IMR-90 (cell line): ENCODE measurements at regions not wholly inside any gene's neighbourhood (a gene's known extent, or its start where the extent isn't known, plus 50 kb on each side); places are given as distances from the start of the nearest gene placed in this dataset.
A peak's percentile ranks its signal among the peaks of the same experiment; 100 is the strongest.

Experiments used
- ATAC-seq: fragments of 200-7000 bp; cut with Tn5 transposase; 2 replicates; pipeline ENCODE4 v1.9.1; 2020; ENCODE audit warnings: low read depth, mild to moderate bottlenecking, moderate library complexity
- BruUV-seq: library from RNA; stranded (reverse); fragments of 400-500 nt; replicated peaks from 2 replicates; lab custom pipeline; 2021; lab: Mats Ljungman, UMichigan
- CTCF ChIA-PET: fragments of 300-600 bp; formaldehyde crosslinking; extraction: SDS; loops from one replicate; lab custom pipeline; 2021; ENCODE audit warnings: antibody characterized with exemption; lab: Yijun Ruan, JAX
- POLR2A ChIA-PET: fragments of 300-600 bp; sonication (Branson Sonifier 250); formaldehyde crosslinking; loops from one replicate; lab custom pipeline; 2022; ENCODE audit warnings: antibody characterized with exemption; ENCODE audit not compliant: unreplicated experiment; lab: Charles Lee
- DNase-seq: peaks from one replicate; pipeline ENCODE4 v3.0.0; 2013
- H2AFZ ChIP-seq: replicated peaks from 2 replicates; pipeline ENCODE3; 2013; ENCODE audit warnings: low read length, mild to moderate bottlenecking; ENCODE audit not compliant: poor library complexity
- H2AK5ac ChIP-seq: 2 replicates; pipeline ENCODE4 v1.6.1; 2013; ENCODE audit warnings: low read depth, low read length, inconsistent platforms
- H2AK9ac ChIP-seq: replicated peaks from 2 replicates; pipeline ENCODE3; 2013; ENCODE audit warnings: mild to moderate bottlenecking, low read depth, low read length, moderate library complexity; ENCODE audit not compliant: poor library complexity
- H2BK120ac ChIP-seq: 2 replicates; pipeline ENCODE4 v1.6.1; 2013; ENCODE audit warnings: low read depth, low read length, inconsistent platforms
- H2BK15ac ChIP-seq: 3 replicates; pipeline ENCODE4 v1.6.1; 2013; ENCODE audit warnings: low read depth, low read length, inconsistent platforms
- H2BK20ac ChIP-seq: 2 replicates; pipeline ENCODE4 v1.6.1; 2013; ENCODE audit warnings: low read depth, mild to moderate bottlenecking, inconsistent platforms, low read length, moderate library complexity
- H2BK5ac ChIP-seq: 2 replicates; pipeline ENCODE4 v1.6.1; 2013; ENCODE audit warnings: mild to moderate bottlenecking, low read depth, low read length, inconsistent platforms; ENCODE audit not compliant: poor library complexity, severe bottlenecking
- H3K14ac ChIP-seq: replicated peaks from 2 replicates; pipeline ENCODE4 v1.6.1; 2013; ENCODE audit warnings: low read depth, low read length, inconsistent platforms
- H3K18ac ChIP-seq: 2 replicates; pipeline ENCODE4 v1.6.1; 2013; ENCODE audit warnings: low read depth, low read length, control low read depth
- H3K23ac ChIP-seq: 2 replicates; pipeline ENCODE4 v1.6.1; 2013; ENCODE audit warnings: low read depth, low read length, inconsistent platforms
- H3K27ac ChIP-seq: 2 replicates; pipeline ENCODE4 v1.5.1; 2013; ENCODE audit warnings: mild to moderate bottlenecking, control low read depth, low read length; ENCODE audit not compliant: insufficient read depth
- H3K27me3 ChIP-seq: 2 replicates; pipeline ENCODE4 v1.6.1; 2013; ENCODE audit warnings: low read length; ENCODE audit not compliant: control insufficient read depth, insufficient read depth
- H3K36me3 ChIP-seq: 2 replicates; pipeline ENCODE4 v1.6.1; 2013; ENCODE audit warnings: low read length, mixed read lengths; ENCODE audit not compliant: control insufficient read depth, insufficient read depth
- H3K4ac ChIP-seq: 2 replicates; pipeline ENCODE4 v1.6.1; 2013; ENCODE audit warnings: low read depth, low read length, inconsistent platforms
- H3K4me1 ChIP-seq: 2 replicates; pipeline ENCODE4 v1.6.1; 2013; ENCODE audit warnings: low read length, mixed read lengths; ENCODE audit not compliant: control insufficient read depth, insufficient read depth
- H3K4me2 ChIP-seq: 2 replicates; pipeline ENCODE4 v1.6.1; 2013; ENCODE audit warnings: low read depth, mild to moderate bottlenecking, control low read depth, low read length, moderate library complexity
- H3K4me3 ChIP-seq: 2 replicates; pipeline ENCODE4 v1.5.1; 2013; ENCODE audit warnings: low read depth, mild to moderate bottlenecking, control low read depth, low read length, moderate library complexity; ENCODE audit not compliant: insufficient read depth
- H3K56ac ChIP-seq: 2 replicates; pipeline ENCODE4 v1.6.1; 2013; ENCODE audit warnings: low read length, inconsistent platforms; ENCODE audit not compliant: insufficient read depth; ENCODE audit errors: extremely low read depth
- H3K79me1 ChIP-seq, 2 experiments: 2 replicates each; pipeline ENCODE4 v1.6.1; 2013; ENCODE audit warnings: low read length in 2 of 2, inconsistent platforms in 1 of 2, low read depth in 1 of 2
- H3K9ac ChIP-seq: 2 replicates; pipeline ENCODE4 v1.6.1; 2013; ENCODE audit warnings: low read depth, low read length, control low read depth
- H3K9me1 ChIP-seq: 2 replicates; pipeline ENCODE4 v1.6.1; 2013; ENCODE audit warnings: low read length, inconsistent platforms; ENCODE audit not compliant: insufficient read depth
- H3K9me3 ChIP-seq: 2 replicates; pipeline ENCODE4 v1.6.1; 2013; ENCODE audit warnings: low read length; ENCODE audit not compliant: control insufficient read depth, insufficient read depth
- H4K20me1 ChIP-seq: 2 replicates; pipeline ENCODE4 v1.6.1; 2013; ENCODE audit warnings: low read length, inconsistent platforms; ENCODE audit not compliant: insufficient read depth
- H4K5ac ChIP-seq: 2 replicates; pipeline ENCODE4 v1.6.1; 2013; ENCODE audit warnings: mild to moderate bottlenecking, low read depth, low read length, control low read depth
- H4K8ac ChIP-seq, 2 experiments: 2 replicates each; pipeline ENCODE4 v1.6.1; 2013; ENCODE audit warnings: low read depth in 2 of 2, low read length in 2 of 2, control low read depth in 1 of 2, inconsistent platforms in 1 of 2
- H4K91ac ChIP-seq: 2 replicates; pipeline ENCODE4 v1.6.1; 2013; ENCODE audit warnings: low read depth, low read length, inconsistent platforms; ENCODE audit not compliant: insufficient read depth
- BHLHE40 ChIP-seq: fragments of 150-350 bp; IDR thresholded peaks from 2 replicates; pipeline ENCODE4 v1.6.1; 2016; ENCODE audit warnings: mild to moderate bottlenecking, low read depth, low read length
- CEBPB ChIP-seq: IDR thresholded peaks from 2 replicates; pipeline ENCODE4 v1.6.1; 2012; ENCODE audit warnings: low read depth, low read length, improper control_type of control experiment
- CHD1 ChIP-seq: IDR thresholded peaks from 2 replicates; pipeline ENCODE4 v1.6.1; 2012; ENCODE audit warnings: low read depth, low read length, improper control_type of control experiment
- CTCF ChIP-seq: conservative IDR thresholded peaks from 2 replicates; pipeline ENCODE4 v1.5.1; 2012; ENCODE audit warnings: mild to moderate bottlenecking, low read depth, low read length, improper control_type of control experiment
- FOS ChIP-seq: fragments of 150-350 bp; IDR thresholded peaks from 2 replicates; pipeline ENCODE4 v1.6.1; 2016; ENCODE audit warnings: low read depth, low read length
- MAFK ChIP-seq: IDR thresholded peaks from 2 replicates; pipeline ENCODE4 v1.6.1; 2012; ENCODE audit warnings: low read depth, low read length, improper control_type of control experiment
- MAZ ChIP-seq: IDR thresholded peaks from 2 replicates; pipeline ENCODE4 v1.6.1; 2012; ENCODE audit warnings: low read depth, mild to moderate bottlenecking, low read length, improper control_type of control experiment, moderate library complexity, borderline replicate concordance
- POLR2A ChIP-seq: IDR thresholded peaks from 2 replicates; pipeline ENCODE4 v1.6.1; 2012; ENCODE audit warnings: mild to moderate bottlenecking, low read depth, low read length
- RAD21 ChIP-seq: IDR thresholded peaks from 2 replicates; pipeline ENCODE4 v1.6.1; 2012; ENCODE audit warnings: low read length, improper control_type of control experiment
- RCOR1 ChIP-seq: IDR thresholded peaks from 2 replicates; pipeline ENCODE4 v1.6.1; 2012; ENCODE audit warnings: mild to moderate bottlenecking, low read length, improper control_type of control experiment; ENCODE audit not compliant: insufficient replicate concordance
- RFX5 ChIP-seq: IDR thresholded peaks from 2 replicates; pipeline ENCODE4 v1.8.0; 2012; ENCODE audit warnings: low read depth, mild to moderate bottlenecking, low read length, moderate library complexity
- SMC3 ChIP-seq: fragments of 150-350 bp; IDR thresholded peaks from 2 replicates; pipeline ENCODE4 v1.6.1; 2016; ENCODE audit warnings: low read depth, mild to moderate bottlenecking, antibody characterized with exemption, low read length, moderate library complexity
- WGBS, 2 experiments: methylation state at CpG; one replicate each; pipeline versions ENCODE4 v1.1.5 to v1.1.7; 2013; ENCODE audit warnings: missing lambda C conversion rate in 2 of 2; ENCODE audit not compliant: insufficient read length in 1 of 2; ENCODE audit errors: extremely low coverage in 2 of 2; 5-methylcytosine and 5-hydroxymethylcytosine counted together
- dilution Hi-C: fragments of 300-500 bp; cut with HindIII; formaldehyde crosslinking; loops from one replicate; pipeline ENCODE4 v1.14.3; 2018; ENCODE audit warnings: low sequenced_read_pairs; ENCODE audit not compliant: unreplicated experiment
- in situ Hi-C: fragments of 300-500 bp; cut with MboI; formaldehyde crosslinking; loops from 3 replicates; pipeline ENCODE4 v1.14.3; 2019; ENCODE audit warnings: low sequenced_read_pairs, inconsistent platforms, mixed read lengths
- intact Hi-C: fragments of 100-400 bp; cut with micrococcal nuclease; formaldehyde crosslinking; loops from 2 replicates; pipeline ENCODE4 v1.10.0; 2022
- TF ChIP-seq, protein P1 (sequence below): fragments of 150-350 bp; IDR thresholded peaks from 2 replicates; pipeline ENCODE4 v1.6.1; 2017; ENCODE audit warnings: mild to moderate bottlenecking, antibody characterized with exemption, low read length, low read depth
- TF ChIP-seq, protein P2 (sequence below): fragments of 150-350 bp; IDR thresholded peaks from 2 replicates; pipeline ENCODE4 v1.6.1; 2016; ENCODE audit warnings: low read depth, mild to moderate bottlenecking, low read length, moderate library complexity, borderline replicate concordance

DNA sequence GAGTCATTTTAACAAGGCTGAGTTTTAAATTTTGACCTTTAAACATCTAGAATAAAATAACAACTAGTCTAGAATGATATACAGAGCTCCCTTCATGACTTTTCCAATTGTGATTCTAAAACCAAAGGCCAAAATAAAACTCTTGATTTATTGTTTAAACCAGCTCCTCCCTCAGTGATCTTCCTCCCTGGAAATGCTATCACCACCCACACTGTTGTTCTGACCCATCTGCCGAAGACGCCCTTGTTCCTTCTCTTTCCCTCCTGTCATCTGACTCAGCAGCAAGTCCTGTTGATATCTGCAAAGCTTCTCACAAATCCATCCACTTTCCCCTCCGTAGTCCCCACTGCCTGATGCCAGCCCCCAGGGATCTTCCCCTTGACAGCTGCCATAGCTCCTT, 231.6 kb upstream of the DYNLRB2 start:
- no peak overlapping the region for H2BK120ac ChIP-seq
- ATAC-seq, result no peak
- no peak overlapping the region for H2AK9ac ChIP-seq
- no peak overlapping the region for H3K14ac ChIP-seq
- no peaks in the 10 kb centered on the region for H3K9me3 ChIP-seq
- BruUV-seq, result no TSS peak
- no peaks in the 10 kb centered on the region for H3K4me1 ChIP-seq
- 55% methylated on average over 2 of the region's 3 CpGs; no CpG with 5 or more reads in 1 of the 2 experiments for WGBS, 2 experiments
- no peaks in the 10 kb centered on the region for H3K27me3 ChIP-seq
- H3K9ac ChIP-seq, result no peak overlapping the region
- POLR2A ChIA-PET, result no interaction called here
- H3K79me1 ChIP-seq, result no peaks in the 10 kb centered on the region
- H3K23ac ChIP-seq, result no peak overlapping the region
- H3K36me3 ChIP-seq, result no peaks in the 10 kb centered on the region
- TF ChIP-seq POLR2A, result no peak
- no peak for TF ChIP-seq MAFK
- no peak for TF ChIP-seq RFX5
- no peak for TF ChIP-seq CEBPB
- TF ChIP-seq RAD21, result no peak
- no peak for TF ChIP-seq RCOR1
- no peak for TF ChIP-seq FOS
- TF ChIP-seq, protein P1, sequence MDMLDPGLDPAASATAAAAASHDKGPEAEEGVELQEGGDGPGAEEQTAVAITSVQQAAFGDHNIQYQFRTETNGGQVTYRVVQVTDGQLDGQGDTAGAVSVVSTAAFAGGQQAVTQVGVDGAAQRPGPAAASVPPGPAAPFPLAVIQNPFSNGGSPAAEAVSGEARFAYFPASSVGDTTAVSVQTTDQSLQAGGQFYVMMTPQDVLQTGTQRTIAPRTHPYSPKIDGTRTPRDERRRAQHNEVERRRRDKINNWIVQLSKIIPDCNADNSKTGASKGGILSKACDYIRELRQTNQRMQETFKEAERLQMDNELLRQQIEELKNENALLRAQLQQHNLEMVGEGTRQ, result no peak
- no peak for TF ChIP-seq CTCF
- TF ChIP-seq MAZ, result no peak
- TF ChIP-seq, protein P2, sequence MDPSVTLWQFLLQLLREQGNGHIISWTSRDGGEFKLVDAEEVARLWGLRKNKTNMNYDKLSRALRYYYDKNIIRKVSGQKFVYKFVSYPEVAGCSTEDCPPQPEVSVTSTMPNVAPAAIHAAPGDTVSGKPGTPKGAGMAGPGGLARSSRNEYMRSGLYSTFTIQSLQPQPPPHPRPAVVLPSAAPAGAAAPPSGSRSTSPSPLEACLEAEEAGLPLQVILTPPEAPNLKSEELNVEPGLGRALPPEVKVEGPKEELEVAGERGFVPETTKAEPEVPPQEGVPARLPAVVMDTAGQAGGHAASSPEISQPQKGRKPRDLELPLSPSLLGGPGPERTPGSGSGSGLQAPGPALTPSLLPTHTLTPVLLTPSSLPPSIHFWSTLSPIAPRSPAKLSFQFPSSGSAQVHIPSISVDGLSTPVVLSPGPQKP, result no peak
- TF ChIP-seq SMC3, result no peak
- TF ChIP-seq CHD1, result no peak
- no peak for TF ChIP-seq BHLHE40
- intact Hi-C loops (loop anchor here (10.0 kb wide), 1 partner anchor 114 kb away; no protein-coding TSS in a partner anchor), in situ Hi-C loops (no loop called here), dilution Hi-C loops (no loop called here)
- no peak overlapping the region for H3K27ac ChIP-seq
- DNase-seq, result no peak
- no peaks in the 10 kb centered on the region for H4K20me1 ChIP-seq
- no peak overlapping the region for H4K5ac ChIP-seq
- no peak overlapping the region for H2BK5ac ChIP-seq
- no peak overlapping the region for H2BK15ac ChIP-seq
- no peak overlapping the region for H3K4ac ChIP-seq
- H2BK20ac ChIP-seq, result no peak overlapping the region
- H4K91ac ChIP-seq, result no peak overlapping the region; the same call in 1 of the 2 replicates
- H3K9me1 ChIP-seq, result no peaks in the 10 kb centered on the region
- H2AK5ac ChIP-seq, result no peak overlapping the region
- no peak overlapping the region for H4K8ac ChIP-seq
- H3K4me2 ChIP-seq, result no peak overlapping the region
- H2AFZ ChIP-seq, result peak overlapping the region; percentile 25
- H3K18ac ChIP-seq, result no peak overlapping the region
- H3K56ac ChIP-seq, result no peak overlapping the region
- no peak overlapping the region for H3K4me3 ChIP-seq
- CTCF ChIA-PET, result no interaction called here
